Stimulated activated CD4-positive, alpha-beta T cell treated with anti-CD3 and anti-CD28 coated beads, Interleukin-15, amount 100 ng/mL, for 24 hours (primary cell): ENCODE measurements at regions not wholly inside any gene's neighbourhood (a gene's known extent, or its start where the extent isn't known, plus 50 kb on each side); places are given as distances from the start of the nearest gene placed in this dataset.

Experiments used
- DNase-seq: peaks from one replicate; pipeline ENCODE4 v3.0.0-alpha.2; 2020

DNA sequence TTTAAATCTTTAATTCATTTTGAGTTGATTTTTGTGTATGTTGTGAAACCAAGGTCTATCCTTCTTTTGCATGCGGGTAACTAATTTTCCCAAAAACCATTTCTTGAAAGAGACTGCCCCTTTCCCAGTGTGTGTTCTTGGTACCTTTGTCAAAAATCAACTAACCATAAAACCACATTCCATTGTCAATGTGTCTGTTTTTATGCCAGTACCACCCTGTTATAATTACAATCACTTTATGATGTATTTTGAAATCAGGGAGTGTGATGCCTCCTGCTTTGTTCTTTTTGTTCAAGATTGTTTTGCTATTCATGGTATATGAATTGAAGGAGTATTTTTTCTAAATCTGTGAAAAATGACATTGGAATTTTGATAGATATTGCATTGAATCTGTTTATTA, 689.6 kb downstream of the TSN start:
- no peak for DNase-seq

DNA sequence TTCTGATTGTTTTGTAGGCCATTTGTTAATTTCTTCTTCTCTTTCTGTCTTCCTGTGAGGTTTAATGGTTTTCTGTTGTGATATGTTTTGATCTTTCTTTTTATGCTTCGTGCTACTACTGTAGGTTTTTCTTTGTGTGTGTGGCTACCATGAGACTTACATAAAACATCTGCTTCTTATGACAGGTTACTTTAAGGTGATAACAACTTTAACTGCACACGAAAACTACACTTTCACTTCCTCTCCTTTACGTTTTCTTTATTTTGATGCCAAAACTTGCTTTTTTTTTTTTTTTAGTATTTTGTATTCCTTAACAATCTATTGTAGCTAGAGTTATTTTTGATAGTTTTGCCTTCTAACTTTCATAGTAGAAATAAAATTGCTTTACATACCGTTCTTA, 691.3 kb downstream of the TSN start:
- no peak for DNase-seq

DNA sequence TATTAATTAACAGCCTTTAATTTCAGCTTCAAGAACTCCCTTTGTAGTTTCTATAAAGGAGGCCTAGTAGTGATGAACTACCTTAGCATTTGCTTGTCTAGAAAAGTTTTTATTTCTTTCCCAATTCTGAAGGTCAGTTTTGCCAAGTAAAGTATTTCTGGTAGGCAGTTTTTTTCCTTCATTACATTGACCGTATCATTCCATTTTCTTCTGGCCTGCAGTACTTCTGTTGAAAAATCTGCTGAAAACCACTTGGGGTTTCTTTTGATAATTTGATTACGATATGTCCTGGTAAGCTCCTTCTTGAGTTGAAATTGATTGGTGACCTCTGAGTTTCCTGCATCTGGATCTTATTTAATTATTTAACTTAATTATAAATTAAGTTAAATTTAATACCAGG, 691.8 kb downstream of the TSN start:
- no peak for DNase-seq

DNA sequence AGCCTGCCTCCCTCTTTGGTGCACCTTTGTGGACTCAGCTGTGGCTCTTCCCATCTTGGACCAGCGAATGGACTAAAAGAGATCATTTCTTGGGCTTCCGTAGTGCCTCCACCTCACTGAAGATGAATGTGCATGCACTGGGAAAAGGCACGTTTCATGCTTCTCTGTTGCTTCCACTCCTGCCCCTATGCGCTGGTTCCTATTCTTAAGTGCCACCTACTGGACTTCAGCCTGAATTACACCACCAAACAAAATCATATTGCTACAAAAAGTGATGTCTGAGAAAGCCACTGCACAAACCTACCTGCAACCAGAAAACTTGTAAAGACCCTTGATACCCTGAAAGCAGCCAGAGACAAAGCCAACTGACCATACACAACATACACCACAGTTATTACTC, 695.6 kb downstream of the TSN start:
- no peak for DNase-seq

DNA sequence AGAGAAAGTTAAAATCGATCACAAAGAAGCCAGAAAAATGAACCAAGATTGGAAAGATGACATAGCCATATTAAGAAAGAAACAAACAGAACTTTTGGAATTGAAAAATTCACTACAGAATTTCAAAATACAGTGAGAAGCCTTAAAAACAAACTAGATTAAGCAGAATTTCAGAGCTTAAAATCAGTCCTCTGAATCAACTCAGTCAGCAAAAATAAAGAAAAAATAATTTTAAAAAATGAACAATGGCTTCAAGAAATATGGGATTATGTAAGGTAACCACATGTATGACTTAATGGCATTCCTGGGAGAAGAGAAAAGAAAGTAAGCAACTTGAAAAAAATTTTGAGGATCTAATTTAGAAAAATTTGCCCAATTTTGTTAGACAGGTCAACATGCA, 696.2 kb downstream of the TSN start:
- DNase-seq = no peak

DNA sequence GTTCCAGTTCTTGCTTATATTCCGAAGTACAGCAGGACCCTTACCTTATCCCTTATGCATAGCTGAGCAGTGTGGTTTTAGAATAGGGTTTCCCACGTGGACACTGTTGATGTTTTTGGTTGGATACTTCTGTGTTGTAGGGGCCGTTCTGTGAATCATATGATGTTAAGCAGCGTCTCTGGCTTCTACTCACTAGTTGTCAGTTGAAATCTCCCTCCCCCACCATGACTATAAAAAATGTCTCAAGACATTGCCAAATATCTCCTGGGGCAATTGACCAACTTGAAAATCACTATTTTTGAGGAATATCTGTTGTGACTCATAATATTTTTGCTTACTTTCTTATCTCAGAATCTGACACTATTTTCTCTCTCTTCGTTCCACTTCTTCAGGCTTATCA, 713.7 kb downstream of the TSN start:
- no peak for DNase-seq

DNA sequence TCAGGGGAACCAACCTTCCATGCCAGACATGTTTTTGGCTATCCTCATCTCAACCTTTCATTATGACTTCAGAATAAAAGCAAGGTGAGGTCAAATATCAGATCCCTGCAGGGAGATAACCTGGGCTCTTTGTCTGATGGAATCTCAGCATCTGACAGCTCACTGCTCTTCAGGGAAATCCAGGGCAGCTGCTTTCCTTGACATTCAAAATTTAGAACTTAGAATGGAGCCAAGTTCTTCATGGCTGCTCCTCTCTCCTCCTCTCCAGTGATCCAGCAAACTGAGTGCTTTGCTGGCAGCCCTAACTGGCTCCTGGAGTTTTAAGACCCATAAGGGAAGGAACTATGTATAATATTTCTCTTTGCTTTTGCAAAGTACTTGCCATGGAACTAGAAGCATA, 716.3 kb downstream of the TSN start:
- no peak for DNase-seq

DNA sequence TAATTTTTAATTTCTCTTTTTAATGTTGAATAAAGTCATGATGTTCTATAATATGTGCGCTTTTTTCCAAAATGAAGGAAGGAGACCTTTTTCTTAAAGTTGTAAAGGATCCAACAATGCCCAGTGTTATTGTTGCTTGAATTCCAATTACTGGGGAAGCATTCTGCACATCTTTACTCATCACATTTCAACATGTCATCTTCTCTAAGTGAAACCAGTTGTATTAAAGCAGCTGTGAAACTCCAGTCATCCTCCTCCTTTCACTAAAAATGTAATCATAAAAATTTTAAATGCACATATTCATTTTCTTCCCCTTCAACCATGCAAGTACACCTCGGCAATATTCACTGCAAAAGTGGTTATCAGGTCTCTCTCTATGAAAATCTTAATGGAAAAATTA, 722.7 kb downstream of the TSN start:
- no peak for DNase-seq

DNA sequence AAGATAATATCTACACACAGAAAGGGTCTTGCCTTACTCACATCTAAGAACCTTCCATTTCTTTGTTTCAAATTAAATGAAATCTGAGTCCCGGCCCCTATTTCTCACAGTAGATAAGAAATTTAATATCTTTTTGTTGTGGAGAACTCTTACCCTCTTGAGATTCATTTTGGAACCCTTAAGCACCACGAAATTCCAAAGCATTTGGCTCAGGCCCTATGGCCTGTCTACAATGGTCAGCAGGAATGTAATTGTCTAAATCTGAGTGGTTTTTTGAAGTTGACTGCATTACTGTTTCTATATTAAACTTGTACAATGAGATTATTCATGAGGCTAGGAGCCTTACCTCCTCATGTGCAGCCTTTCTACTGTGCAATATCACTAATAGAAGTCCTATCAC, 723.3 kb downstream of the TSN start:
- DNase-seq = no peak

DNA sequence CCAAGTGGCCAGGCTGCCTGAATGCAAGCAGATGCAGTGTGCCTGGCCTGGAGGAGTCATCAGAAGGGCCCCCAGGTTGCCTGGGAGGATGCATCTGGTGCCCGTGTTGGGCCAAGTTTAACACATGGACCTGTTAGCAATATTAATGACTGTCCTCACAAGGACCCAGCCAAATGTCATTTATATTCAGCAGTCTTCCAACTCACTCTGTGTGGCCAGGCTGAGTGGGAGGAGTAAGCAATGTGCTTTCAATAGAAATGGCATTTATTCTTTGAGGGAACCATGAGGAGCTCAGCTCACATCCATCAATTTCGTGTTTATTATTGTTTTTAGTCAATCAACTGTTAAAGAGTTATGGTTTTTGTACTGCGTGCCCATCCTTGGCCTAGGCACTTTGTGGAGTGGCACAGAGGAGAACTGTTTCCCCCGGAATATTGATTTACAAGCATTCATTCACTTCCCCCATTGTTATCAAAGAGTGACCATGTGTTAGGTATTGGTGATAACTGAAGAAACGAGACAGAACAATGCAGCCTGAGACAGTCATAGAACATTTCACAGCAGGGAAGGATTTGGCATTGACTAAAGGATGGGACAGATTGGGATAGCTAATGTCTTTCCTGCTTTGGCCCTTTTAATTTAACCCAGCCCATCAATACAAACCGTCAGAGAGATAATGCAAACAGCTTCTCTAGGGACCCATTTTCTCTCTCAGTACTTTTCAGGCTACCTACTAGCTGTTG, 725.2 kb downstream of the TSN start:
- no peak for DNase-seq

DNA sequence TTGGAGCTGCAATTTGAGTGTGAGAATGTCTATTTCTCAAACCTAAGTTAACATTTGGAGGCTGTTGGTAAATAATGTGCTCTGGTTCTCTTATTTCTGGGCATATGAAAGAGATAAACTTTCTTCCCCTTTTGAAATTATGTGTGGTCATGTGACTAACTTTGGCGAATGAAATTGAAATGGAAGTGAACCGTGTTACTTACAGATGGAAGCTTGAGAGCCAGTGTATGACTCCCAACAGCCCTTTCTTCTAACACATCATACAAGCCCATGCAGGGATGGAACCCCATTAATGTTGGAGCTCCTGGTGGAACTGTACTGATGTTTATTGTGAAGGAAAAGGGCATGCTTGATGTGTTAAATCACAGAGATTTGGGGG, 725.8 kb downstream of the TSN start:
- no peak for DNase-seq

DNA sequence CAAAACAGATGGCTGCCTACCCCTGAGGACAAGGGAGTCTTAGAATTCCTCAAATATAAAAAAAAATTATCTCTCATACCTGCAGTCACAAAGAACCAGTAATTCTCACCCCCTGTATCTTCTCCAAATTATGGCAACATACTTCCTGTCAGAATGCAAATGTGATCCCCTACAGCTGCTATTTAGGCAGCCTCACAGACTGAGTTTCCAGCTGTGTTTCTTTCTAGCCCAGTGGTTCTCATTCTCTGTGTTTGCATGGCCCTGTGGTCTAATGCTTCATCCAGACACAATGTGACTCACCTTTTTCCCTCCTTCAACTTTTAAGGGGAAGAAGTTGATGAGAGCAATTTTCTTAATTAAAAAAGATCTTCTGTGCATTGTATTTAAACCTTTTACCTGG, 726.3 kb downstream of the TSN start:
- no peak for DNase-seq

DNA sequence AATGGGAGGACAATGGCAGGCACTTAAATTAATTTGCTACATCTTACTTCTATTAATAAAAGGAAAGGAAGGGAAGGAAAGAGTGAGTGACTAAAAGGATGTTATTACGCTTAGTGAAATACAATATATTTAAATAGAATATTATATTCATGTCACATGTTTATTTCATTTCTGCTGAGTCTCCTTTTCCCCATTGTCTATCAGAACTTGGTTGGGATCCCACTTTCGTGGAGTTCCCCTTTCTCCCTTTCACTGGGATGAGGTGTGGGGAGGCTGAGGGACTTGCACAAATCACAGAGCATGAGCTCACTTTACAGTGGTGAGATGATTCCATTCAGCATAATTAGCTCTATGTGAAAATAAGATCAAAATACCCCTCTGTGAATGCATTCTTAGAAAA, 730.6 kb downstream of the TSN start:
- no peak for DNase-seq

DNA sequence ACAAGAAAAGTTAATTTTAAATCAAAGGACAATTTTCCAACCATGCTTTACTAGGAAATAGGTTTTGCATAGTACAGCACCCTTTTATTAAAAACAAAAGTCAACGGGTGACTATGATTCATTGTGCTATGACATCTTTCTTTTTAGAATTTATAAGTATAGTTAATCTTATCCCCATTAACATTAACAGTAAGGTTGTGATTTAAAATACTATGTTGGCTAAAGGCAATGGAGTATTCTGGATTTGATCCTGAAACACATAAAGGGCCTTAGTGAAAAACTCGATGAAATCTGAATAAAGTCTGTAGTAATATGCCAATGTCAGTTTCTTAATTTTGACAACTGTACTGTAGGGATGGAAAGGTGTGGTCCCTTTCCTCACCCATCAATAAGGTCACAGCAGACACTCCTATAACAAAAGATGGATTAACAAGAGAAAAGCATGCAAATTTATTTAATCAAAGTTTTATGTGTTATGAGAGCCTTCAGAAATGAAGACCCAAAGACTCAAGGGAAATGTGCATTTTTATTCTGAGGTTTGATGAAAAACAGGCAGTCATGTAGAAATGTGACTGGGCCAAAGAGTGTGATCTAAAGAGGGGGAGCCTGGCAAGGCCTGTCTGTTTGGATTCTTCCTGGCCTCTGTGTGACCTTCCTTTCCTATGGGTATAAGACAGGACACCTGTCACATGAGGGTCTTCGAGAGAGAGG, 731.4 kb downstream of the TSN start:
- no peak for DNase-seq

DNA sequence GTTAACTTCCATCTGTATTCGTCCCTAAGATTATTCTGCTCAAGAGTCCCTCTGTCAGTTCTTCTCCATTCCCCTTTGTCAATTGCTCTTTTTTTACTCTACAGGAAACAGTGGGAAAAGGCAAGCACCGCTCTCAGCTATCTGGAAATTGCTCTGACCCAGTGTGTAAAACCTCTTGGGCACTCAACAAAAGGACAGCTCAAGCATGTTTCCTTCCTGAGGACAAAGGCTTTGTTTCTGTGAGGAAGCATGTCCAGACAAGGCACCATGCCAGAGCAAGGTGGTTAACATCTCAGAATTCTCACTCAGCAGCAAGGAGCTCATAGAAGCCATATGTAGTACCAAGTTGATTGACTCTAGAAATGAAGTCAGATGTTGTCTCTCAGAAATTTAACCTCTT, 735.6 kb downstream of the TSN start:
- no peak for DNase-seq

DNA sequence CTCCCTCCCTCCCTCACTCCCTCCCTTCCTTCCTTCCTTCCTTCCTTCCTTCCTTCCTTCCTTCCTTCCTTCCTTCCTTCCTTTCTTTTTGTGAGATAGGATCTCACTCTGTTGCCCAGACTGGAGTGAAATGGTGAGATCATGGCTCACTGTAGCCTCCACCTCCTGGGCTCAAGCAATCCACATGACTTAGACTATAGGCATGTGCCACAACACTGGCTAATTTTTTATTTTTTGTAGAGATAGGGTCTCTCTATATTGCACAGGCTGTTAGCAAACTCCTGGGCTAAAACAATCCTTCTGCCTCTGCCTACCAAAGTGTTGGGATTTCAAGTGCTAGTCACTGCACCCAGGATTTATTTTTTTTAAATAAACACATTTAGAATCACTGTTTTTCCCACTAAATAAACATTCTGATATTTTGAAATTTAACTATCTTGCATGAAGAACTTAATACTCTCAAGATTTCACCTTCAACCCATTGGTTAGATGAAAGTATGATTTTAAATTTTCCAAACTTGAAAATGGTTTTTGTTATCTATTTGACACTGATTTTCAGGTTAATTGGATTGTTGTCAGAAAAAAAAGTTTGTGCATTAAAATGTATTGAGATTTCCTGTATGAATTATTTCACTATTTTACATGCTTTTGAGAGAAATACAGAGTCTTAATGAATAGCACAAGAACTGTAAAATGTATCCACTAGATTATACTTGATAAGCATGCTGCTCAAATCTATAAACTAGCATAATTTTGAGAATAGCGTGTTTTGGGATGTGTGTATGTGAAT, 745.1 kb downstream of the TSN start:
- no peak for DNase-seq

DNA sequence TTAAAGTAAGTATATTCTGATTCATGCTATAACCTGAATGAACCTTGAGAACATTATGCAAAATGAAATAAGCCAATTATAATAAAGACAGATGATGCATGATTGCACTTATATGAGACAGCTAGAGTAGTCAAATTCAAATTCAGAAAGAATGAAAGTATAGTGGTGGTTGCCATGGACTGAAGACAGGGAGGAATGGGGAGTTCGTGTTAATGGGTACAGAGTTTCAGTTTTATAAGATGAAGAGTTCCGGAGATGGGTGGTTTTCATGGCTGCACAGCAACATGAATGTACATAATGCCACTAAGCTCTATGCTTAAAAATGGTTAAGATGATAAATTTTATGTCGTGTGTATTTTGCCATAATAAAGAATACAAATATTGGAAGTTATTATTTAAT, 751.2 kb downstream of the TSN start:
- DNase-seq = no peak

DNA sequence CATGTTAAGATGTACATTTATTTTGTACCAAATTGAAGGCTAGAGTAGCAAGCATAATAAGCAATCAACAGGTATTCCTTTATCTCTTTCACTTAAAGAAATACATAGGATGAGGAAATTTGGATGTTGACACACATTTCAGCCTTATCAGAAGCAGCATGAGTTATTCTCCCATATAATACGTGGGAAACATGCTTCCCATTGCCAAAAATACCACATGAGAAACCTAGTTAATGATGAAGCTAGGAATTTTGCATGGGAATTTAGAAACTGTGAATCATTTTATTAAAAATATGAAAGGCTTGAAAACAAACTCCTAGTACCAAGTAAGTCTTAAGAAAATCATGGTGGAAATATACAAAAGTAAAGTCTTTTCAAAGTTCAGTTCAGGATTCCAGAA, 751.8 kb downstream of the TSN start:
- no peak for DNase-seq

DNA sequence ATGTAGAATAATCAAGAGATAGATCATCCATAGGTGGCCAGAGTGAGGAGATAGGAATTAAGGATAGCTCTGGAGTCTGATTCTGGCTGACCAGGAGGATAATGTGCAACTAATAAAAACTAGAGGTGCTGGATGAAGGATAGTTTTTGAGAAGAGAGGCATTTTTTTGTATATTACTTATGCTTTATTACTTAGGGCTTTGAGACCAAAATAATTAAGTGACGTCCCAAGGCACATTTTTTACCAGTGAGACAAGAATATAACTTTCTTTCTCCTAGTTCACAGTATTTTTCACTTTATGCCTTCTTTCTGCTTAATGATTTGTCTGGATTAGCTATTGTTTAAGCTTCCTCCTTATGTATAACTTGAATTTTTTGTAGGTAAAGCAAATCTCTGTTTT, 756.6 kb downstream of the TSN start:
- no peak for DNase-seq

DNA sequence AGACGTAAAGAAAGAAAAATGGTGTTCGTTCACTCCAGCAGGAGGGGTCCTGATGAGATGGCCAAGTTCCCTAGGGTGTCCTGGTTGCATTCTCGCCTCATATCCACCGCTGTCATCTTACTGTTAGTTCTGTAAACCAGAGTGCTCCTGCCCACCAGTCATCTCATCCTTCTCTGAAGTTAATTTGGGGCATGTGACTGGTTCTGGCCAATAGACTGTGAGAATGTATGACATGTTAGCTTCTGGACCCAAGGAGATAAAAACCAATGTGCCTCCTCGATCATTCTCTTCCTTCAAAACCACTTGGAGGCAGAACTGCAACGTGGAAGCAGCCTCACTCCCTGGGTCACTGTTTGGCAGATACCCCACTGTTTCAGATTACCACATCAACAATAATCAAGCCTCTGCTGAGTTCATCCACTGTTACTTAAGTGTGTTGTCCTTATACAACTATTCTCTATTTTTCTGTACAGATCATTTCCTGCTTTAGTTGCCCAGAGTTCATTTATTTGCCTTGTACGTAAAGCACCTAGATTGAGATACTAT, 759.1 kb downstream of the TSN start:
- no peak for DNase-seq

DNA sequence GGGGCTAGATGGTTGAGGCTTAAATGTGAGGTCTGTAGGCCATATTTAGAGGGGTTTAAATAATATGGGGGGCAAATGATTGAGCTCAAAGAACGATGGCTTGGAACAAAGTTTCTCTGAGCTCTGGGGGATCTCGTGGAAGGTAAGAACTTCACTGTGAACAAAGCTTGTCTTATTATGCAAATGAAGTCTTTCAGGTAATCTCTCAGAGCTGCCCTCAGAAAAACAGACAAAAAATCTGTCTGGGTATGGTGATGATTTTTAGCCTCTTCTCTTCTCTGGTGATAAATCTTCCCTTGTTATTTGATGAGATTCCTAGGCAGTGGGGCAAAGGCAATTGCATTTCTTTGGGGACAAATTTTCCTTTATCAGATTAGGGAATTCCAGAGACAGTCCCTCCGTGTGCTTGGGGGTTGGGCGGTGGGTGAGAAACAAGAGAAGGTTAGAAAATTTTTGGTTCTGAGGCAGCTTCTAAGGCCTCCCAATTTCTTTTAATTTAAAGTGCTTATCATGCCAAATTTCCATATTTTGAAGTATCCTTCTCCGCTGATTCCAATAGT, 760.4 kb downstream of the TSN start:
- no peak for DNase-seq

DNA sequence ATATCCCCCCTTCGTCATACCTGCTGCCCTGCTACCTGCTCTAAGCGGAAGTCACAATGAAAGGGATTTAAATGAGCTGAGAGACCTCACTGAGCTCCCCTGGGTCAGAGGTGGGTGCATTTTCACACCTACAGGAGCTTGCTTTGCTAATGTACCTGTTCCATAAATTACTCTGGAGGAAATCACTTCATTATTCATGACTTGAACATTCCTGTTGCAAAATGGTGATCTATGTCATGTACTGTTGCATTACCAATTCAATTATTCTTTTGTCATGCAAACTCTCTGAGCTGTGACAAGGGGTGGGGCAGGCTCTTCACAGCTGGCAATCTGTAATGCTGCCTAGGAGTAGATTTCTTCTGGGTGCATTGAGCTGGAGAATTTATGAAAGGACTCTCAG, 761.3 kb downstream of the TSN start:
- DNase-seq = no peak

DNA sequence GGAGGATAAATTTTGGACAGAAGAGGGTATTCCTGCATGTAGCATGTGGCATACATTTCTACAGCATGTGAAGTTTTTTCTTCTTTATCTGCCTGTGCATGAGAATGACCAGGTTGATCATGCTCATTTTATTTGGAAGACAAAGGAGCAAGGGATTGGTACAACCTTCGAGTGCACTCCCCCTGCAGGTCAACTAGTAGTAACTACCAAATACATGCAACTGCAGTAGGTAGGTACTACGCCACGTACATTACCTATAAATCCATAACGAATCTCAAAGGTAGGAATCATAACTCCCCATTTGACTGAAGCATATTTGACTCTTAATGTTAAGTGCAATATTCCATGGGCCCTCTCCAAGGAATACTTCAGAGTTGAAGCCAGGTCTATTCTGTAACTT, 763.9 kb downstream of the TSN start:
- DNase-seq = no peak
